ENCODE measurements at regions not wholly inside any gene's neighbourhood (a gene's known extent, or its start where the extent isn't known, plus 50 kb on each side); places are given as distances from the start of the nearest gene placed in this dataset.

GRCh38 chr5:6837095-6837494 is 123.9 kb downstream of the TENT4A start:
- Histone ChIP-seq H3K27me3 (ENCODE audit: insufficient read depth, low read length, poor library complexity) (no peaks in the 10 kb centered on the region), H4K5ac (ENCODE audit: low read length) (no peak overlapping the region), H3K36me3 (ENCODE audit: control insufficient read depth, insufficient read depth, low read length) (no peaks in the 10 kb centered on the region), H3K9ac (ENCODE audit: low read length) (no peak overlapping the region), H3K4ac (ENCODE audit: low read depth, low read length) (no peak overlapping the region), H3K18ac (ENCODE audit: low read length) (no peak overlapping the region), H2AK5ac (ENCODE audit: low read length) (no peak overlapping the region), H2BK15ac (replicated peaks; ENCODE audit: low read depth) (no peak overlapping the region), H4K8ac (ENCODE audit: low read depth, low read length) (no peak overlapping the region), H3K4me1 (ENCODE audit: control insufficient read depth, low read depth, low read length) (no peaks in the 10 kb centered on the region), H3K79me2 (ENCODE audit: control insufficient read depth, insufficient read depth, low read length) (no peaks in the 10 kb centered on the region), H2BK5ac (ENCODE audit: low read length) (no peak overlapping the region), H3K56ac (ENCODE audit: low read length) (no peak overlapping the region), H3K79me1 (ENCODE audit: low read length) (no peaks in the 10 kb centered on the region), H3K4me2 (ENCODE audit: low read length) (no peak overlapping the region), H3K4me3 (ENCODE audit: low read length) (no peak overlapping the region), H3K27ac (ENCODE audit: low read depth, low read length) (no peak overlapping the region), H3K23ac (ENCODE audit: low read length) (no peak overlapping the region), H2BK120ac (ENCODE audit: low read depth, low read length) (no peak overlapping the region)
- DNase-seq, result no peak
- WGBS (ENCODE audit: extremely low coverage, insufficient coverage, low lambda C conversion rate), result no CpG with 5 or more reads among the region's 2 CpGs

GRCh38 chr5:6837519-6838110 is 124.4 kb downstream of the TENT4A start:
- no peak overlapping the region for H4K8ac ChIP-seq (ENCODE audit: low read depth, low read length)
- no peak overlapping the region for H3K4ac ChIP-seq (ENCODE audit: low read depth, low read length)
- no peak overlapping the region for H2BK5ac ChIP-seq (ENCODE audit: low read length)
- H2BK15ac ChIP-seq (replicated peaks; ENCODE audit: low read depth), result no peak overlapping the region
- no peak overlapping the region for H3K4me3 ChIP-seq (ENCODE audit: low read length)
- H3K9ac ChIP-seq (ENCODE audit: low read length), result no peak overlapping the region
- no peak overlapping the region for H3K18ac ChIP-seq (ENCODE audit: low read length)
- no peaks in the 10 kb centered on the region for H3K79me1 ChIP-seq (ENCODE audit: low read length)
- no peak overlapping the region for H2BK120ac ChIP-seq (ENCODE audit: low read depth, low read length)
- H3K4me2 ChIP-seq (ENCODE audit: low read length), result no peak overlapping the region
- no peak overlapping the region for H4K5ac ChIP-seq (ENCODE audit: low read length)
- no peaks in the 10 kb centered on the region for H3K36me3 ChIP-seq (ENCODE audit: control insufficient read depth, insufficient read depth, low read length)
- no peaks in the 10 kb centered on the region for H3K79me2 ChIP-seq (ENCODE audit: control insufficient read depth, insufficient read depth, low read length)
- H3K23ac ChIP-seq (ENCODE audit: low read length), result no peak overlapping the region
- H2AK5ac ChIP-seq (ENCODE audit: low read length), result no peak overlapping the region
- no CpG with 5 or more reads among the region's 9 CpGs for WGBS (ENCODE audit: extremely low coverage, insufficient coverage, low lambda C conversion rate)
- H3K27me3 ChIP-seq (ENCODE audit: insufficient read depth, low read length, poor library complexity), result no peaks in the 10 kb centered on the region
- H3K4me1 ChIP-seq (ENCODE audit: control insufficient read depth, low read depth, low read length), result no peaks in the 10 kb centered on the region
- H3K27ac ChIP-seq (ENCODE audit: low read depth, low read length), result no peak overlapping the region
- no peak overlapping the region for H3K56ac ChIP-seq (ENCODE audit: low read length)
- DNase-seq, result peak; percentile 53

GRCh38 chr5:6838736-6839135 is 125.5 kb downstream of the TENT4A start:
- H2BK5ac ChIP-seq (ENCODE audit: low read length), result no peak overlapping the region
- H3K27me3 ChIP-seq (ENCODE audit: insufficient read depth, low read length, poor library complexity), result no peaks in the 10 kb centered on the region
- peak; percentile 38 for DNase-seq
- H3K79me2 ChIP-seq (ENCODE audit: control insufficient read depth, insufficient read depth, low read length), result no peaks in the 10 kb centered on the region
- no peaks in the 10 kb centered on the region for H3K79me1 ChIP-seq (ENCODE audit: low read length)
- no peak overlapping the region for H3K56ac ChIP-seq (ENCODE audit: low read length)
- no peak overlapping the region for H3K4ac ChIP-seq (ENCODE audit: low read depth, low read length)
- no peak overlapping the region for H3K18ac ChIP-seq (ENCODE audit: low read length)
- H3K9ac ChIP-seq (ENCODE audit: low read length), result no peak overlapping the region
- no peak overlapping the region for H4K5ac ChIP-seq (ENCODE audit: low read length)
- H3K27ac ChIP-seq (ENCODE audit: low read depth, low read length), result no peak overlapping the region
- no peak overlapping the region for H2BK15ac ChIP-seq (replicated peaks; ENCODE audit: low read depth)
- no peaks in the 10 kb centered on the region for H3K4me1 ChIP-seq (ENCODE audit: control insufficient read depth, low read depth, low read length)
- no peak overlapping the region for H4K8ac ChIP-seq (ENCODE audit: low read depth, low read length)
- no peak overlapping the region for H3K4me2 ChIP-seq (ENCODE audit: low read length)
- no peak overlapping the region for H3K23ac ChIP-seq (ENCODE audit: low read length)
- no peak overlapping the region for H3K4me3 ChIP-seq (ENCODE audit: low read length)
- H2AK5ac ChIP-seq (ENCODE audit: low read length), result no peak overlapping the region
- no peaks in the 10 kb centered on the region for H3K36me3 ChIP-seq (ENCODE audit: control insufficient read depth, insufficient read depth, low read length)
- H2BK120ac ChIP-seq (ENCODE audit: low read depth, low read length), result no peak overlapping the region
- no CpG with 5 or more reads among the region's 6 CpGs for WGBS (ENCODE audit: extremely low coverage, insufficient coverage, low lambda C conversion rate)

GRCh38 chr5:6840136-6840793 is 127.0 kb downstream of the TENT4A start:
- Histone ChIP-seq H3K79me2 (ENCODE audit: control insufficient read depth, insufficient read depth, low read length) (no peaks in the 10 kb centered on the region), H3K4me2 (ENCODE audit: low read length) (no peak overlapping the region), H3K27ac (ENCODE audit: low read depth, low read length) (no peak overlapping the region), H3K27me3 (ENCODE audit: insufficient read depth, low read length, poor library complexity) (no peaks in the 10 kb centered on the region), H4K8ac (ENCODE audit: low read depth, low read length) (no peak overlapping the region), H3K56ac (ENCODE audit: low read length) (no peak overlapping the region), H4K5ac (ENCODE audit: low read length) (no peak overlapping the region), H2BK120ac (ENCODE audit: low read depth, low read length) (no peak overlapping the region), H3K36me3 (ENCODE audit: control insufficient read depth, insufficient read depth, low read length) (no peaks in the 10 kb centered on the region), H3K18ac (ENCODE audit: low read length) (no peak overlapping the region), H2AK5ac (ENCODE audit: low read length) (no peak overlapping the region), H3K23ac (ENCODE audit: low read length) (no peak overlapping the region), H3K79me1 (ENCODE audit: low read length) (no peaks in the 10 kb centered on the region), H3K4me1 (ENCODE audit: control insufficient read depth, low read depth, low read length) (no peaks in the 10 kb centered on the region), H2BK15ac (replicated peaks; ENCODE audit: low read depth) (no peak overlapping the region), H3K4me3 (ENCODE audit: low read length) (no peak overlapping the region), H3K9ac (ENCODE audit: low read length) (no peak overlapping the region), H2BK5ac (ENCODE audit: low read length) (no peak overlapping the region), H3K4ac (ENCODE audit: low read depth, low read length) (no peak overlapping the region)
- DNase-seq, result no peak
- WGBS (ENCODE audit: extremely low coverage, insufficient coverage, low lambda C conversion rate), result no CpG with 5 or more reads among the region's 7 CpGs

- Histone ChIP-seq H3K36me3 (ENCODE audit: control insufficient read depth, insufficient read depth, low read length) (no peaks in the 10 kb centered on the region), H3K27ac (ENCODE audit: low read depth, low read length) (no peak overlapping the region), H2BK5ac (ENCODE audit: low read length) (no peak overlapping the region), H3K23ac (ENCODE audit: low read length) (no peak overlapping the region), H3K4me2 (ENCODE audit: low read length) (no peak overlapping the region), H2BK120ac (ENCODE audit: low read depth, low read length) (no peak overlapping the region), H3K27me3 (ENCODE audit: insufficient read depth, low read length, poor library complexity) (no peaks in the 10 kb centered on the region), H3K79me2 (ENCODE audit: control insufficient read depth, insufficient read depth, low read length) (no peaks in the 10 kb centered on the region), H2BK15ac (replicated peaks; ENCODE audit: low read depth) (no peak overlapping the region), H3K79me1 (ENCODE audit: low read length) (no peaks in the 10 kb centered on the region), H3K18ac (ENCODE audit: low read length) (no peak overlapping the region), H3K9ac (ENCODE audit: low read length) (no peak overlapping the region), H3K4me1 (ENCODE audit: control insufficient read depth, low read depth, low read length) (no peaks in the 10 kb centered on the region), H3K4me3 (ENCODE audit: low read length) (no peak overlapping the region), H4K5ac (ENCODE audit: low read length) (no peak overlapping the region), H2AK5ac (ENCODE audit: low read length) (no peak overlapping the region), H4K8ac (ENCODE audit: low read depth, low read length) (no peak overlapping the region), H3K56ac (ENCODE audit: low read length) (no peak overlapping the region), H3K4ac (ENCODE audit: low read depth, low read length) (no peak overlapping the region)
- WGBS (ENCODE audit: extremely low coverage, insufficient coverage, low lambda C conversion rate), result no CpG with 5 or more reads among the region's 2 CpGs
- DNase-seq, result no peak
Observed at GRCh38 chr5:6843335-6843734, 130.1 kb downstream of the TENT4A start.

- no CpG with 5 or more reads among the region's 8 CpGs for WGBS (ENCODE audit: extremely low coverage, insufficient coverage, low lambda C conversion rate)
- Histone ChIP-seq H2BK120ac (ENCODE audit: low read depth, low read length) (no peak overlapping the region), H3K9ac (ENCODE audit: low read length) (no peak overlapping the region), H3K4me3 (ENCODE audit: low read length) (no peak overlapping the region), H3K79me2 (ENCODE audit: control insufficient read depth, insufficient read depth, low read length) (no peaks in the 10 kb centered on the region), H3K18ac (ENCODE audit: low read length) (no peak overlapping the region), H3K4ac (ENCODE audit: low read depth, low read length) (no peak overlapping the region), H3K27ac (ENCODE audit: low read depth, low read length) (no peak overlapping the region), H4K5ac (ENCODE audit: low read length) (no peak overlapping the region), H3K27me3 (ENCODE audit: insufficient read depth, low read length, poor library complexity) (no peaks in the 10 kb centered on the region), H2BK5ac (ENCODE audit: low read length) (no peak overlapping the region), H3K56ac (ENCODE audit: low read length) (no peak overlapping the region), H2AK5ac (ENCODE audit: low read length) (no peak overlapping the region), H4K8ac (ENCODE audit: low read depth, low read length) (no peak overlapping the region), H3K4me2 (ENCODE audit: low read length) (no peak overlapping the region), H3K4me1 (ENCODE audit: control insufficient read depth, low read depth, low read length) (no peaks in the 10 kb centered on the region), H3K79me1 (ENCODE audit: low read length) (no peaks in the 10 kb centered on the region), H3K23ac (ENCODE audit: low read length) (no peak overlapping the region), H2BK15ac (replicated peaks; ENCODE audit: low read depth) (no peak overlapping the region), H3K36me3 (ENCODE audit: control insufficient read depth, insufficient read depth, low read length) (no peaks in the 10 kb centered on the region)
- DNase-seq, result no peak
Observed at GRCh38 chr5:6843821-6844220, 130.6 kb downstream of the TENT4A start.

Measured in mesendoderm (in vitro differentiated cells).